ENCODE measurements at regions not wholly inside any gene's neighbourhood (a gene's known extent, or its start where the extent isn't known, plus 50 kb on each side); places are given as distances from the start of the nearest gene placed in this dataset.

GRCh38 chr16:88284626-88285513 is 97.9 kb upstream of the ZNF469 start:
- no peak for DNase-seq (ENCODE audit: low spot score)

GRCh38 chr16:88285514-88285822 is 97.3 kb upstream of the ZNF469 start:
- no peak for DNase-seq (ENCODE audit: low spot score)

DNA sequence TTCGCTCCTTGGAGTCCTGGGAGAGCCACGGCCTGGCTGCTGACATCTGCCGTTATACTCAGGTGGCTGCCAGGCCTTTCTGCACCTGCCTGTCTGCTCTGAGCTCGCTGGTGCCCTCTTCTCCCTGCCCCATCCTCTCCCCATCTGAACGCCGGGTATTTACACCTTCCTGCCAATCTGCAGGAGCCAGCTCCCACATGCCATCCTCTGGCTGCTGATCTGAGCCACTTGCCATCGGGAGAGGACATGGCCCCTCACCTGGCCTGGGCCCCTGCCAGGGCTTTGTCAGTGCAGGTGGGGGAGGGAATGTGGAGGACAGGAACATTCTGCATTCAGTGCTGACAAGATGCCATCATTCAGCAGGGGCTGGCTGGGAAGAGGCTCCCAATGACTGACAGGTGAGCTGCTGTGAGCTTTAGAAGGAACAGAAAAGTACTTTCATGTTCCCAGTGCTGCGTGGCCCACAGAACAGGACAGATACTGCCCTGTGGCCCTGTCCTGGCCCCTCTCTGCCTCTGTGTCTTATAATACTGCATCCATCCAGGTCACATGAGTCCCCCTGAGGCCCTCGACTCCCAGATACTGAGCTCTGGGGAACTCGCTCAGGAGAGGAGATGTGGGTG is 96.3 kb upstream of the ZNF469 start:
- no peak for DNase-seq (ENCODE audit: low spot score)

DNA sequence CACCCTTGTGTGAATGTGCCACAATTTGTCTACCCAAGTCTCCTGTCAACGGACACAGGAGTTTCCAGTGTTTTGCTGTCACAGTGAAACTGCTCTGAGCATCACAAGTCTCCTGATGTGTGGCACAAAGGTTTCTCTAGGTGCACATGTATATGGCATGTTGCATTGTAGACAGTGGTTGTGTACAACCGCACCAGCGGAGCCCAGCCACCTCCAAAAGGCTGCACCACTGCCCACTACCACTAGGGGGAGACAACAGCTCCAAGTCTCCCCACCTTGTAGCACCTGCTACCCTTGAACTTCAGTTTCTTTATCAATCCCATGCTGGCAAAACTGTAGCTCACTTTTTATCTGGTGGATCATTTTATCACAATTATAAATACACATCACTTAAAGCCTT is 95.5 kb upstream of the ZNF469 start:
- DNase-seq (ENCODE audit: low spot score) = no peak

DNA sequence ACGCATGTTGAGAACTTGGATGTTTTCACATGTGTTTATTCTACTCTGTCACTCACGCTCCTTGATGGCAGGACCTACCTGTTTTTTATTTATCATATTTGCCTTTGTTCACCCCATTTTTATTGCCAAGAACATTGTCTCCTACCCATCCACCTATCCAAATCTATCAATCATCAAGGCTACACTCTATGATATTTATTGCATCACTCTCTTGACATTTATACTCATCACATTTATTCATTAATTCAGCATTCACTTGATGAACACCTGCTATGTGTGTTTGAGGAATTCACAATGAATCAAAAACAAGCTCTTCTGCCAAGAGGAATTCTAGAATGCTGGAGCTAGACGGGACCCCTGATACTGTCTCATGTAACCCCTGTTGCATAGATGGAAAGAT is 94.5 kb upstream of the ZNF469 start:
- no peak for DNase-seq (ENCODE audit: low spot score)

GRCh38 chr16:88289001-88289400 is 93.8 kb upstream of the ZNF469 start:
- no peak for DNase-seq (ENCODE audit: low spot score)

GRCh38 chr16:88289561-88289960 is 93.2 kb upstream of the ZNF469 start:
- DNase-seq (ENCODE audit: low spot score) = no peak

DNA sequence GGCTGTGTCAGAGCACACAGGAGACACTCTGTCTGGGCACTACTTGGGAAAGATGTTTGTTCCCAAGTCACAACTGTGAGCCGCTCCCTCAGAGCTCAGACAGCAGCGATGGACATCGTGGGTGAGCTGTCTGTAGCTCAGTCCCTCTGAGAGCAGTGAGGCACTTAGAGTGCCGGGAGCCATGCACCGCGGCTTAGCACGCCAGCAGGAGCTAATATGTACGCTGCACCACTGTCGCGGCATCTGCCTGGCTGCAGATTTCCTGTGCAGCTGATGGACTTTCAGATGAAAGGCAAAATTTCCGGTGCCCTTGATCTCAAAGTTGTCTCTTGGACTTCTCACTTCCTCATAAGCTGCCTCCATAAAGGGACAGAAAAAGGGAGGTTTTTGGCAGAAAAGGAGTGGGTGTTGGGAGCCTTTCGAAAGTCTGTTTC is 92.8 kb upstream of the ZNF469 start:
- no peak for DNase-seq (ENCODE audit: low spot score)

DNA sequence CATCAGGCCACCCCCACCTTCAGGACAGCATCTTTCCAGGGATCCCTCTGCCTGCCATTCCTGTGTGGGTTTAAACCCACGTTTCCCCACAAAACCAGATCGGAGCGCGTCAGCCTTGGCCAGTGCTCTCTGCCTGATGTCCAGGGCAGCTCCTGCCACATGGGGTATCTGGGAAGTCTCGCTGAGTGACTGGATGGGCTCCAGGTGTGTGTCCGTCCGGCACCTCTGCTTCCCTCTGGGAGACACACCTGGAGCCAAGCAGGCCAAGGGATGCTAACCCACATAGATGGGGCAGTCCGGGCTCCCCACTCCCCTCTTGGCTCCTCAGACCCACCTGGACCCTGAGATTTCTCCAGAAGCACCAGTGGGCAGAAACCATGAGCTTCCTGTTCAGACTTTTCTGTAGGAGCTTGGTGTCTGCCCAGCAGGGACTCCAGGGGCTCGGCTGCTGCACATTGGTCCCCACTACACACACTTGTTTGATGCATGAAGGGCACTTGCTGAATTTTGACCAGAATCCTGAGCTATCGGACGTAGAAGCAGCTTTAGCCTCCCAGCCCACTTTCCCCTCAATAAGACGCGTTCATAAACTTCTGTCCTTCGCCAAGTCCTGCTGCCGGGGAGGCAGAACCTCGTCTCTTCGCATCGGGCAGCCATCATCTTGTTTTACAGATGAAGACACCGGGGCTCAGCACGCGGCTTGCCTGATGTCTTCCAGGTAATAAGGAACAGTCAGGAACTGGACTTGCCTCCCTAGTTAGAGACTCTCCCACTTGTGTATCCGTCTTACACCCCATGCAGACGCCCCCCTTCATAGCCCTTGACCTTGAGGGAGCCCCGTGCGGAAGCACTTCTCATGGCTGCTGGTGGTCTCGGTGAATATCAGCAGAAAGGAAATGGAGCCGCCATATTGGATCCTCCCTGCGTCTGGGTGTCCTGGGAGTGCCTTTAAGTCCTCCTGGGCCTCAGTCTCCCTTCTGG is 91.6 kb upstream of the ZNF469 start:
- no peak for DNase-seq (ENCODE audit: low spot score)

GRCh38 chr16:88292007-88292970 is 90.5 kb upstream of the ZNF469 start:
- no peak for DNase-seq (ENCODE audit: low spot score)

DNA sequence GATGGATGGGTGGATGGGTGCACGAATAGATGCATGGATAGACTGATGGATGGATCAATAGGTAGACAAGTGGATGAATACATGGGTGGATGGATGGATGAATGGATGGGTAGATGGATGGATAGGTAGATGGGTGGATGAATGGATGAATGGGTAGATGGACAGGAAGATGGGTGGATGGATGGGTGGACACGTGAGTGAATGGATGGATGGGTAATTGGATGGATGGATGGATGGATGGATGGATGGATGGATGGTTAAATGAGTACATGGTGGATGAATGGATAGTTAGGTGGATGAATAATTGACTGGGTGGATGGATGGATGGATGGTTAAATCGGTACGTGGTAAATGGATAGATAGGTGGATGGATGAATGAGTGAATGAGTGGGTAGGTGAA is 89.7 kb upstream of the ZNF469 start:
- no peak for DNase-seq (ENCODE audit: low spot score)

DNA sequence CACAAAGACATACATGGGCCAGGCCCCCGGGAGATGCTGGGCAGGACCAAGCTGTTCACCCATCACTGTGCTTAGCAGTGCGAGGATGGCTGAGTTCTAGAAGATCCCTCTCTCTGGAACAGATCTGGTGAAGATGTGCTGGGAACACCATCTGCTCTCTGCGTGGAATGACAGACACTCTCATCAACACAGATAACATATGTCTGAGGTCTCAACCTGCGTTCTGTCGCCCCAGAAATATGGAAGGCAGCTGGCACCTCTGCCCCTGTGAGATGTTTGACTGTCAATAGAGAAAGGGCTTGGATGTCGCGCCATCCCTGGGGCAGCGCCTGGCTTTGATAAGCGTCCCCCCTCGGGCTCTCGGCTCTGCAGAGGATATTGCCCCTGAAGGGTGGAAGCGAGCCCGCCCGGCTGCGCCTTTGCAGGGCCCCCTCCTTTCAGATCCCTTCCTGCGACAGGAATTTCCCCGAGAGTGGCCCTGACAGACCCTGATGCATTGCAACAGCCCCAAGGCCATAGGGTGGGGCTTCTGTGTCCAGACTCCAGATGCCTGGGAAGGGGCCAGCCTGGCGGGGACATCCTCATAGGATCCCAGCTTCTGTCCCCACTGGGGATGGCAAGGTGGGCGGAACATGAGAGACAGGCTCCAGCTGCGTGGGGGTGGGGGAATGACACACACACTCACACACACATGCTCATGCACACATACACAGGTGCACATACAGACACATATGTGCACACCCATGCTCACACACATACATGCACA is 86.9 kb upstream of the ZNF469 start:
- no peak for DNase-seq (ENCODE audit: low spot score)

DNA sequence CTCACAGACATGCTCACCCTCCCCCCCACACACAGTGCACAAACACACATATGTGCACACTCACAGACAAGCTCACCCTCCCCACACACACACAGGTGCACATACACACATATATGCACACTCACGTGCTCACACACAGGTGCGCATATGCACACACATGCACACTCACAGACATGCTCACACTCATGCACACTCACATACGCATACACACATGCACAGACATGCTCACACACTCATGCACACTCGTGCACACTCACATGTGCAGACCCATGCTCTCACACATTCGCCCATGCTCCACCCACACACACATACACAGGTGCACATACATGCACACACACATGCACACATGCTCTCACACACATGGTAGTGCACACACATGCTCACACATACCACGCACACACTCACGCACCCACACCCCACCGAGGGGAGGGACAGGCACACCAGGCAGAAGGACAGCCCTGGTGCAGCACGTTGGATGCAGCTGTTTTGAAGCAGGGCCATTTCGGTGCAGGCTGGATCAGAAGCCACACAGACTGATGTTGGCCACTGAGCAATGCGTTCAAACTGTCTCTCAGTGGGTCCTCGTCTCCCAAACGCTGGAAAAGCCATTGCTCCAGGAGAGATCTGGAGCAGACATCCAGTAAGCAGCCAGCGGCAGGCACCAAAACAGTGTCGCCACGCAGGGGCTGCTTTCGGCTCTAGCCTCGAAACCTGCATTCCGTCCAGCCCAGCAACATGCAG is 86.2 kb upstream of the ZNF469 start:
- no peak for DNase-seq (ENCODE audit: low spot score)

- no peak for DNase-seq (ENCODE audit: low spot score)
Measured at GRCh38 chr16:88297178-88297720, 85.5 kb upstream of the ZNF469 start.

- DNase-seq (ENCODE audit: low spot score) = no peak
Measured at GRCh38 chr16:88298181-88298832, 84.5 kb upstream of the ZNF469 start.

GRCh38 chr16:88298833-88299745 is 83.7 kb upstream of the ZNF469 start:
- no peak for DNase-seq (ENCODE audit: low spot score)

DNA sequence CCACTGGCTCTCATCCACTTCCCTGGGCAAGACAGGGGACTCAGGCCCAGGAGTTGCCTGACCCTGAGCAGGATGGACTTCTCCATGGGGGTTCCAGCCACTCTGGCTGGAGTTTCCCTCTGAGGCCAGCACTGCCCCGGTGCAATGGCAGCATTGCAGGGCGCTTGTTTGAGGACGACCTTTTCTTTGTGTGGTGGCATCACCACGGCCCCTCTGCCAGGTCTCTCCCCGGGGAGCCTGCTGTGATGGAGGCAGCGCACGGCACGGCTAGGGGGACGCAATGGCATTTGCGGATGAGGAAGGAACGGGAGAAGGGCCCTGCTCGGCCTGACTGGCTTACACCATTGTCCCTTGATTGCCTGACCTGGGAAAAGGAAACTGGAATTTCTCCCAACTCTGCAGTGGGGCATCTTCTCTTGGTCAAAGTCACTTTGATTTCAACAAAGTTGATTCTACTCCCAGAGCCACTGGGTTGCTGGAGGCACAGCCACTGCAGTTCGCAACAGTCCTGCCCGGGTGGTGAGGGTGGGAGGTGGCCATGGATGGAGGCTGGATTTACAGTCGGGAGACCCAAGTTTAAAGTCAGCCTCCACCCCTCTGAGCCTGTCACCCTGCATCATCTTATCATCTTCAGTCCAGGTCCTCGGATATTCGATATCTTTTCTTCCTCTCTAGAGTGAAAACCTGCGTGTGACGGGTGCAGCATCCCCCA is 82.9 kb upstream of the ZNF469 start:
- no peak for DNase-seq (ENCODE audit: low spot score)
